ENCODE measurements at regions not wholly inside any gene's neighbourhood (a gene's known extent, or its start where the extent isn't known, plus 50 kb on each side); places are given as distances from the start of the nearest gene placed in this dataset.

- Histone ChIP-seq H3K4me1 (ENCODE audit: control insufficient read depth, insufficient read depth, low read length) (peaks cover 14% of the 10 kb centered on the region), H3K9ac (ENCODE audit: low read length) (no peak overlapping the region), H3K27me3 (ENCODE audit: control insufficient read depth, insufficient read depth, low read length) (no peaks in the 10 kb centered on the region), H3K4me3 (ENCODE audit: low read length) (no peak overlapping the region), H3K9me3 (ENCODE audit: control insufficient read depth, low read length) (no peaks in the 10 kb centered on the region), H3K36me3 (ENCODE audit: control insufficient read depth, insufficient read depth, low read length) (no peaks in the 10 kb centered on the region)
Measured at GRCh38 chr13:97125810-97126738, 96.1 kb upstream of the MBNL2 start.

DNA sequence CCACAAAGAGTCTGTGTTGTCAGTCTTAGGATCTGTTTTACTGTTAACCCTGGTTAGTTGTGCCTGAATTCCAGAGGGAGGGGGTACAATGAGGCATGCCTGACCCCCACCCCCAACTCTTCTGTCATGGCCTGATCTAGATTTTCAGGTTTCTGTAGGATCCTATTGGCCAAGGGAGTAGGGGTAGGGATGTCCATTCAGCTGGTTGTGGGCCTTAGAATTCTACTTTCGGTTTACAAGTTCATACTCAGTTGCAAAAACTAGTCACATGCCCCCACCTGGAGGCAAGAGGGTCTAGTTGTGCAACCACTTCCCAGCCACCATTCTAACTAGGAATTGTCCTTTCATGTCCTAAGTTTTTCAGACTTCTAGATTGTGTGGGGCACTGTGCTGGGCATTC lies 94.3 kb upstream of the MBNL2 start:
- Histone ChIP-seq H3K9ac (ENCODE audit: low read length) (no peak overlapping the region), H3K9me3 (ENCODE audit: control insufficient read depth, low read length) (no peaks in the 10 kb centered on the region), H3K4me3 (ENCODE audit: low read length) (no peak overlapping the region), H3K4me1 (ENCODE audit: control insufficient read depth, insufficient read depth, low read length) (peaks cover 14% of the 10 kb centered on the region), H3K36me3 (ENCODE audit: control insufficient read depth, insufficient read depth, low read length) (no peaks in the 10 kb centered on the region), H3K27me3 (ENCODE audit: control insufficient read depth, insufficient read depth, low read length) (no peaks in the 10 kb centered on the region)

DNA sequence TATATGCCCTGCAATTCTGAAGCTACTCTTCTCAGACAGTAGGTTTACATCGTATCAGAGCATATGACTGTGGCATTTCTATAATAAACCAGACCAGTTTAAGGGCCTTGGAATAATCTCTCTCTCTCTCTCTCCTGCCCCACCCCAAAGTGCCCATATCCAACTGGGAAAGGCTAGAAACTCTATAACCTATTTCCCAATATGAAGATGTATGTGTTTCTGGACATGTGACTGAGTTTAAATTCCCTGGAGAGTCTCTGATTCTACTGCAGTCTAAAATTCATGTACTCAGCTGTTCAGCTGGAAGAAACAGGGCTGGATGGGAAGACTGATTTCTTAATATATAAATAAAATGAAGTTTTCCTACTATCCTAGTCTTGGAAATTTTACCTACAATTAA lies 91.9 kb upstream of the MBNL2 start:
- Histone ChIP-seq H3K9me3 (ENCODE audit: control insufficient read depth, low read length) (no peaks in the 10 kb centered on the region), H3K27me3 (ENCODE audit: control insufficient read depth, insufficient read depth, low read length) (no peaks in the 10 kb centered on the region), H3K9ac (ENCODE audit: low read length) (no peak overlapping the region), H3K36me3 (ENCODE audit: control insufficient read depth, insufficient read depth, low read length) (no peaks in the 10 kb centered on the region), H3K4me3 (ENCODE audit: low read length) (no peak overlapping the region), H3K4me1 (ENCODE audit: control insufficient read depth, insufficient read depth, low read length) (peaks cover 28% of the 10 kb centered on the region)

DNA sequence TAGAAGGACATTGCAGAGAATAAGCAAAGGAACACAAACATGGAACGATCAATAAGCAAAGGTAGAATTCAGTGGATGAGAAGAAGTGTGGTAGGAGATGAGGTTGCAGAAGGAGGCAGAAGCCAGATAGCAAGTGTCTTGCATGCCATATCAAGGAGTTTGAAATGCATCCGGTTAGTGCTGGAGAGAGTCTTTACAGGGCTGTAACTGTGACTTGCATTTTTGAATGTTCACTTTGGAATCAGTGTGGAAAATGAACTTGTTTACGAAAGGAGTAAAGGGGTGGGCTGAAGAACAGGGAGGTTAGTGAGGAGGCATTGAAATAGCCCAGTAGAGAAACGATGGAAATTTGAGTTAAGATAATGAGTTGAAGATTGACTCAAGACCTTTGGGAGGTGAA lies 90.7 kb upstream of the MBNL2 start:
- Histone ChIP-seq H3K4me1 (ENCODE audit: control insufficient read depth, insufficient read depth, low read length) (peaks cover 16% of the 10 kb centered on the region), H3K4me3 (ENCODE audit: low read length) (no peak overlapping the region), H3K9me3 (ENCODE audit: control insufficient read depth, low read length) (no peaks in the 10 kb centered on the region), H3K9ac (ENCODE audit: low read length) (no peak overlapping the region), H3K27me3 (ENCODE audit: control insufficient read depth, insufficient read depth, low read length) (no peaks in the 10 kb centered on the region), H3K36me3 (ENCODE audit: control insufficient read depth, insufficient read depth, low read length) (no peaks in the 10 kb centered on the region)

DNA sequence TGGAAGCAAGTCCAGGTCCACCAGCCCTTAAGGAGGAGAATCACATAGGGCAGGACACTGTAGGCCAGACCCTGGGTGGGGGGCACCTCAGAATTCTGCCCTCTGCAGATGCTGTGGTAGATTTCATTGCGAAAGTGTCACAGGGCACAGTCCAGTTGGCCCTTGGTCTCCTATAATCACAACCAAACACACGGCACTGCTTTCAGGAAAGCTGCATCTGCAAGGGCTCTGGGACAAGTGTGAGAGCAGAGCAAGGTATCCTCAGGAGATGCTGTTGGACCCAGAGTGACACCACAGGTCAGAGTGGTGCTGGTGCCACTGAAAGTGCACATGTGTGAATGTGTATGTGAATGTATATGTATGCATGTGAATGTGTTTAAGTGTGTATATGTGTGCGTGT lies 88.6 kb upstream of the MBNL2 start:
- H3K9me3 ChIP-seq (ENCODE audit: control insufficient read depth, low read length) = no peaks in the 10 kb centered on the region
- H3K4me1 ChIP-seq (ENCODE audit: control insufficient read depth, insufficient read depth, low read length) = peaks cover 15% of the 10 kb centered on the region
- H3K4me3 ChIP-seq (ENCODE audit: low read length) = no peak overlapping the region
- H3K36me3 ChIP-seq (ENCODE audit: control insufficient read depth, insufficient read depth, low read length) = no peaks in the 10 kb centered on the region
- H3K9ac ChIP-seq (ENCODE audit: low read length) = no peak overlapping the region
- no peaks in the 10 kb centered on the region for H3K27me3 ChIP-seq (ENCODE audit: control insufficient read depth, insufficient read depth, low read length)

DNA sequence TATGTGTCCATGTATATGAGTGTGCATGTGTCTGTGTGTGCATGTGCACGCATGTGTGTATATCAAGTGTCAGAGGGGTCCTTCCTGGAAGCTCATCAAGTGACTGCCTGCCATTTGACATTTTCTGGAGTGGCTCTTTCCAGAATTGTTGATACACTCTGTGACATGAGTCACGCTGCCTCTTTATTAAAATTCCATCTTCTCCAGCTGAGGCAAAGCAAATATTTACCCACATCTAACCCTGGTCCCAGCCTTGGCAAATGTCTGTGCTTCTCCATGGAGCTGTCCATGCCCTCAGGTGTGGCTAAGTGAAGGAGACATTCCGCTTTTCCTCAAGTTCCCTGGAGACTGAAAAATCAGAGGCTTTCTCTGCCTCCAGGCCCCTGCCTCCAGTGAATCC lies 88.2 kb upstream of the MBNL2 start:
- Histone ChIP-seq H3K27me3 (ENCODE audit: control insufficient read depth, insufficient read depth, low read length) (no peaks in the 10 kb centered on the region), H3K9me3 (ENCODE audit: control insufficient read depth, low read length) (no peaks in the 10 kb centered on the region), H3K9ac (ENCODE audit: low read length) (no peak overlapping the region), H3K36me3 (ENCODE audit: control insufficient read depth, insufficient read depth, low read length) (no peaks in the 10 kb centered on the region), H3K4me1 (ENCODE audit: control insufficient read depth, insufficient read depth, low read length) (peaks cover 15% of the 10 kb centered on the region), H3K4me3 (ENCODE audit: low read length) (no peak overlapping the region)

DNA sequence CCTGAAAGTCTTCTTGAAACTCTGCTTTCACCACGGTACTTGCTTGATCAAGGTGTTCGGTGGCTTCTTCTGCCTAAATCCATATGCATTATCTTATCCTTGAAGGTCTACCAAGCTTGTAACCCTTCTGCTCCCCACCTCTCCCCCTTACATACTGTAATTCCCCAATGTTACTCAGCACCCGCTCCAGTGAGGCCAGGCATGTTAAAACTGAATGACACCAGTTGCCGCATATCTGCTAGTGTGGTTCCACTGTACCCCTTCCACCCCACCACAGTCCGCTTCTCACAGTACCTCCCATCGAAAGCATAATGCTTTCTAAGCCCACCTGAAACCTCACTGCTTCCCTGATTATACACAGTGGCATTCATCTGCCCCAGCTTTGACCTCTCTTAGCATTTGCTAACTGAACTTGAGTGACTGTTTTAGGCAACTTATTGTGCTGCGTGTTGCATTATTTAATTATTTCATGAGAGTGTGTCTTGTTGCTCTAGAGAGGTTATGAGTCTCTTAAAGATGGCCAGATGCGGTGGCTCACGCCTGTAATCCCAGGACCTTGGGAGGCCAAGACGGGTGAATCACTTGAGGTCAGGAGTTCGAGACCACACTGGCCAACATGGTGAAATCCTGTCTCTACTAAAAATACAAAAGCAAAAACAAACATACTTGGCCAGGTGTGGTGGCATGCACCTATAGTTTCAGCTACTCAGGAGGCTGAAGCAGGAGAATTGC lies 87.6 kb upstream of the MBNL2 start:
- Histone ChIP-seq H3K9me3 (ENCODE audit: control insufficient read depth, low read length) (no peaks in the 10 kb centered on the region), H3K36me3 (ENCODE audit: control insufficient read depth, insufficient read depth, low read length) (no peaks in the 10 kb centered on the region), H3K4me3 (ENCODE audit: low read length) (no peak overlapping the region), H3K9ac (ENCODE audit: low read length) (no peak overlapping the region), H3K4me1 (ENCODE audit: control insufficient read depth, insufficient read depth, low read length) (peaks cover 15% of the 10 kb centered on the region), H3K27me3 (ENCODE audit: control insufficient read depth, insufficient read depth, low read length) (no peaks in the 10 kb centered on the region)

GRCh38 chr13:97135883-97136282 lies 86.2 kb upstream of the MBNL2 start:
- no peak overlapping the region for H3K4me3 ChIP-seq (ENCODE audit: low read length)
- H3K9ac ChIP-seq (ENCODE audit: low read length) = no peak overlapping the region
- no peaks in the 10 kb centered on the region for H3K27me3 ChIP-seq (ENCODE audit: control insufficient read depth, insufficient read depth, low read length)
- H3K36me3 ChIP-seq (ENCODE audit: control insufficient read depth, insufficient read depth, low read length) = no peaks in the 10 kb centered on the region
- H3K4me1 ChIP-seq (ENCODE audit: control insufficient read depth, insufficient read depth, low read length) = peaks cover 18% of the 10 kb centered on the region
- no peaks in the 10 kb centered on the region for H3K9me3 ChIP-seq (ENCODE audit: control insufficient read depth, low read length)

GRCh38 chr13:97136418-97136817 lies 85.7 kb upstream of the MBNL2 start:
- Histone ChIP-seq H3K36me3 (ENCODE audit: control insufficient read depth, insufficient read depth, low read length) (no peaks in the 10 kb centered on the region), H3K4me3 (ENCODE audit: low read length) (no peak overlapping the region), H3K9me3 (ENCODE audit: control insufficient read depth, low read length) (no peaks in the 10 kb centered on the region), H3K27me3 (ENCODE audit: control insufficient read depth, insufficient read depth, low read length) (no peaks in the 10 kb centered on the region), H3K4me1 (ENCODE audit: control insufficient read depth, insufficient read depth, low read length) (peaks cover 23% of the 10 kb centered on the region), H3K9ac (ENCODE audit: low read length) (no peak overlapping the region)

GRCh38 chr13:97139691-97140090 lies 82.4 kb upstream of the MBNL2 start:
- Histone ChIP-seq H3K4me3 (ENCODE audit: low read length) (no peak overlapping the region), H3K9ac (ENCODE audit: low read length) (no peak overlapping the region), H3K27me3 (ENCODE audit: control insufficient read depth, insufficient read depth, low read length) (no peaks in the 10 kb centered on the region), H3K9me3 (ENCODE audit: control insufficient read depth, low read length) (no peaks in the 10 kb centered on the region), H3K4me1 (ENCODE audit: control insufficient read depth, insufficient read depth, low read length) (peaks cover 26% of the 10 kb centered on the region), H3K36me3 (ENCODE audit: control insufficient read depth, insufficient read depth, low read length) (no peaks in the 10 kb centered on the region)

GRCh38 chr13:97140131-97140530 lies 82.0 kb upstream of the MBNL2 start:
- Histone ChIP-seq H3K4me3 (ENCODE audit: low read length) (no peak overlapping the region), H3K4me1 (ENCODE audit: control insufficient read depth, insufficient read depth, low read length) (peaks cover 25% of the 10 kb centered on the region), H3K9ac (ENCODE audit: low read length) (no peak overlapping the region)

DNA sequence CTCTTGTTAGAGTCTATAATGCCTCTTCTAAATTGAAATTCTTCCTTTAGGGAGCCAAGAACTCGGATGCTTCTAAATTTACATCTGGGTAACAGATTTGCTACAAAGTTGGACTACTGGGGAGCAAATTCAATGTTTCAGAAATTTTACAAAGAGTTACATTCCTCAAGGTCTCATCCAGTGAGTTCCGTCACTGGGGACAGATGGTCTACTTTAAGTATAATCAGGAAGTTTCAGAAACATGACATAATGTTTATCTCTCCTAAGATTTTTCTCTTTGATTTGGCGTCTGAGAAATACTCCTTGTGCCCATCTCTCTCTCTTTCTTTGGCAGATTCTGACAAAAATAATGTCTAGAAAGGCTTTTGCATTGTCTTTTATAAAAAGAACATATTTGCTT lies 81.5 kb upstream of the MBNL2 start:
- H3K27me3 ChIP-seq (ENCODE audit: control insufficient read depth, insufficient read depth, low read length) = no peaks in the 10 kb centered on the region
- no peaks in the 10 kb centered on the region for H3K36me3 ChIP-seq (ENCODE audit: control insufficient read depth, insufficient read depth, low read length)
- H3K4me3 ChIP-seq (ENCODE audit: low read length) = no peak overlapping the region
- no peak overlapping the region for H3K9ac ChIP-seq (ENCODE audit: low read length)
- peaks cover 25% of the 10 kb centered on the region for H3K4me1 ChIP-seq (ENCODE audit: control insufficient read depth, insufficient read depth, low read length)
- no peaks in the 10 kb centered on the region for H3K9me3 ChIP-seq (ENCODE audit: control insufficient read depth, low read length)

More at GRCh38 chr13:97140131-97140530, 82.0 kb upstream of the MBNL2 start:
- H3K27me3 ChIP-seq (ENCODE audit: control insufficient read depth, insufficient read depth, low read length) = no peaks in the 10 kb centered on the region
- no peaks in the 10 kb centered on the region for H3K9me3 ChIP-seq (ENCODE audit: control insufficient read depth, low read length)
- no peaks in the 10 kb centered on the region for H3K36me3 ChIP-seq (ENCODE audit: control insufficient read depth, insufficient read depth, low read length)

Measured in mucosa of stomach (tissue), 1 donor.